ENCODE measurements at regions not wholly inside any gene's neighbourhood (a gene's known extent, or its start where the extent isn't known, plus 50 kb on each side); places are given as distances from the start of the nearest gene placed in this dataset.

DNA sequence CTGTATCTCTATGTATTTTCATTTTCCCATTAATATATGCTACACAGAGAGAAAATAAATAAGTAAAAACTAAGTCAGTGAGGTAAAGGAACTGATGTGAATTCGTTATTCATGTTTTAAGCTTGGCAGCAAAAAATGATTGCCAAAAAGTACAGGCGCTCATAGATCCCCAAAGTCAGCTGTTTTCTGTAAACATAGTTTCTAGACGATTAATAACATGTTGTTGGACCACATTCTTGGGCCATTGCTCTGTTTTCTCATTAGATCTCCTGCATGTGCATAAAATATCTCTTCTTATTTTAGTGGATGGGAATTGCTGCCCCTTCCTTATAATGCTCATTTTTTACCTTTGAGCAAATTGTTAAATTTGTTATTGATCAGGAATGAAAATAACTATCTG lies 215.2 kb downstream of the TLE1 start:
- intact Hi-C loops (cut with micrococcal nuclease; ENCODE audit: unreplicated experiment) (no loop called here), in situ Hi-C loops (cut with HindIII; ENCODE audit: low pct_unique_long_range_greater_than_20kb, low sequenced_read_pairs) (no loop called here)
- H3K9me3 ChIP-seq (ENCODE audit: control insufficient read depth, insufficient read depth, low read depth, low read length): no peaks in the 10 kb centered on the region
- no peaks in the 10 kb centered on the region for H3K4me1 ChIP-seq (ENCODE audit: control insufficient read depth, insufficient read depth, low read length)
- no peak for ATAC-seq
- ChIA-PET POLR2A (no interaction called here), CTCF (no interaction called here)
- no peaks in the 10 kb centered on the region for H3K27me3 ChIP-seq (ENCODE audit: control insufficient read depth, insufficient read depth, low read length)
- BruUV-seq (replicated peaks): no TSS peak
- TF ChIP-seq POLR2AphosphoS5 (IDR thresholded peaks at IDR 0.05; ENCODE audit: low read depth, low read length) (no peak), TCF7L2 (IDR thresholded peaks at IDR 0.05; ENCODE audit: low read depth, low read length) (no peak), SIN3A (IDR thresholded peaks at IDR 0.05; ENCODE audit: borderline replicate concordance, insufficient read depth, low read depth, low read length) (no peak)
- TF ChIP-seq, protein P1, sequence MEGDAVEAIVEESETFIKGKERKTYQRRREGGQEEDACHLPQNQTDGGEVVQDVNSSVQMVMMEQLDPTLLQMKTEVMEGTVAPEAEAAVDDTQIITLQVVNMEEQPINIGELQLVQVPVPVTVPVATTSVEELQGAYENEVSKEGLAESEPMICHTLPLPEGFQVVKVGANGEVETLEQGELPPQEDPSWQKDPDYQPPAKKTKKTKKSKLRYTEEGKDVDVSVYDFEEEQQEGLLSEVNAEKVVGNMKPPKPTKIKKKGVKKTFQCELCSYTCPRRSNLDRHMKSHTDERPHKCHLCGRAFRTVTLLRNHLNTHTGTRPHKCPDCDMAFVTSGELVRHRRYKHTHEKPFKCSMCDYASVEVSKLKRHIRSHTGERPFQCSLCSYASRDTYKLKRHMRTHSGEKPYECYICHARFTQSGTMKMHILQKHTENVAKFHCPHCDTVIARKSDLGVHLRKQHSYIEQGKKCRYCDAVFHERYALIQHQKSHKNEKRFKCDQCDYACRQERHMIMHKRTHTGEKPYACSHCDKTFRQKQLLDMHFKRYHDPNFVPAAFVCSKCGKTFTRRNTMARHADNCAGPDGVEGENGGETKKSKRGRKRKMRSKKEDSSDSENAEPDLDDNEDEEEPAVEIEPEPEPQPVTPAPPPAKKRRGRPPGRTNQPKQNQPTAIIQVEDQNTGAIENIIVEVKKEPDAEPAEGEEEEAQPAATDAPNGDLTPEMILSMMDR (IDR thresholded peaks at IDR 0.05): no peak
- TF ChIP-seq, protein P2, sequence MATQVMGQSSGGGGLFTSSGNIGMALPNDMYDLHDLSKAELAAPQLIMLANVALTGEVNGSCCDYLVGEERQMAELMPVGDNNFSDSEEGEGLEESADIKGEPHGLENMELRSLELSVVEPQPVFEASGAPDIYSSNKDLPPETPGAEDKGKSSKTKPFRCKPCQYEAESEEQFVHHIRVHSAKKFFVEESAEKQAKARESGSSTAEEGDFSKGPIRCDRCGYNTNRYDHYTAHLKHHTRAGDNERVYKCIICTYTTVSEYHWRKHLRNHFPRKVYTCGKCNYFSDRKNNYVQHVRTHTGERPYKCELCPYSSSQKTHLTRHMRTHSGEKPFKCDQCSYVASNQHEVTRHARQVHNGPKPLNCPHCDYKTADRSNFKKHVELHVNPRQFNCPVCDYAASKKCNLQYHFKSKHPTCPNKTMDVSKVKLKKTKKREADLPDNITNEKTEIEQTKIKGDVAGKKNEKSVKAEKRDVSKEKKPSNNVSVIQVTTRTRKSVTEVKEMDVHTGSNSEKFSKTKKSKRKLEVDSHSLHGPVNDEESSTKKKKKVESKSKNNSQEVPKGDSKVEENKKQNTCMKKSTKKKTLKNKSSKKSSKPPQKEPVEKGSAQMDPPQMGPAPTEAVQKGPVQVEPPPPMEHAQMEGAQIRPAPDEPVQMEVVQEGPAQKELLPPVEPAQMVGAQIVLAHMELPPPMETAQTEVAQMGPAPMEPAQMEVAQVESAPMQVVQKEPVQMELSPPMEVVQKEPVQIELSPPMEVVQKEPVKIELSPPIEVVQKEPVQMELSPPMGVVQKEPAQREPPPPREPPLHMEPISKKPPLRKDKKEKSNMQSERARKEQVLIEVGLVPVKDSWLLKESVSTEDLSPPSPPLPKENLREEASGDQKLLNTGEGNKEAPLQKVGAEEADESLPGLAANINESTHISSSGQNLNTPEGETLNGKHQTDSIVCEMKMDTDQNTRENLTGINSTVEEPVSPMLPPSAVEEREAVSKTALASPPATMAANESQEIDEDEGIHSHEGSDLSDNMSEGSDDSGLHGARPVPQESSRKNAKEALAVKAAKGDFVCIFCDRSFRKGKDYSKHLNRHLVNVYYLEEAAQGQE (IDR thresholded peaks at IDR 0.05; ENCODE audit: insufficient read depth in 1 of 2, low read depth in 2 of 2, low read length in 1 of 2): no peak
- no peaks in the 10 kb centered on the region for H3K36me3 ChIP-seq (ENCODE audit: control insufficient read depth, insufficient read depth, low read length)
- no peak overlapping the region for H3K4me3 ChIP-seq (ENCODE audit: low read depth in 2 of 2, low read length in 2 of 2)
- no peak overlapping the region for H3K27ac ChIP-seq (ENCODE audit: low read length)
- no peak for DNase-seq (ENCODE audit: low read depth, low spot score)

DNA sequence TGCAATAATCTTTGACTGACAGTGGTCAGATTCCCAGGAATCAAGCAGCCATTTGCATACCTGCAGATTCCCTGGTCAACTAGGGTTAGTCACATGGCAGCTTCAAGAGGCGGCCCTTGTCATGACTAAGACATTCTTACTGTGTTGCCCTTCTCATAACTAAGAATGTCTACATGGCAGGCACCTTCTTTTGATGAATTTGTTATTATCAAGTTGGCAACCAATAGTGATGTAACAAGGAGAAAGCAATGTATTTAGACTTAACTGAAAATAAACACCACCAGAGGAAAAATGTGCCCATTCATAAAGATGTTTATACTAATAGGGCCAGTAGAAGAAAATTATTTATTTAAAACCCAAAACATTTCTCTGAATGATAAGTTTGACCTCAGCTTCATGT lies 215.6 kb downstream of the TLE1 start:
- ChIA-PET CTCF (no interaction called here), POLR2A (no interaction called here)
- no peak for DNase-seq (ENCODE audit: low read depth, low spot score)
- in situ Hi-C loops (cut with HindIII; ENCODE audit: low pct_unique_long_range_greater_than_20kb, low sequenced_read_pairs): no loop called here
- BruUV-seq (replicated peaks): no TSS peak
- no peak for ATAC-seq
- no peak overlapping the region for H3K4me3 ChIP-seq (ENCODE audit: low read depth in 2 of 2, low read length in 2 of 2)
- no peaks in the 10 kb centered on the region for H3K27me3 ChIP-seq (ENCODE audit: control insufficient read depth, insufficient read depth, low read length)
- no peak overlapping the region for H3K27ac ChIP-seq (ENCODE audit: low read length)
- intact Hi-C loops (cut with micrococcal nuclease; ENCODE audit: unreplicated experiment): no loop called here
- no peaks in the 10 kb centered on the region for H3K9me3 ChIP-seq (ENCODE audit: control insufficient read depth, insufficient read depth, low read depth, low read length)
- H3K36me3 ChIP-seq (ENCODE audit: control insufficient read depth, insufficient read depth, low read length): no peaks in the 10 kb centered on the region
- no peaks in the 10 kb centered on the region for H3K4me1 ChIP-seq (ENCODE audit: control insufficient read depth, insufficient read depth, low read length)
- TF ChIP-seq SIN3A (IDR thresholded peaks at IDR 0.05; ENCODE audit: borderline replicate concordance, insufficient read depth, low read depth, low read length): no peak
- TF ChIP-seq, protein P1 (IDR thresholded peaks at IDR 0.05): no peak
- no peak for TF ChIP-seq TCF7L2 (IDR thresholded peaks at IDR 0.05; ENCODE audit: low read depth, low read length)

DNA sequence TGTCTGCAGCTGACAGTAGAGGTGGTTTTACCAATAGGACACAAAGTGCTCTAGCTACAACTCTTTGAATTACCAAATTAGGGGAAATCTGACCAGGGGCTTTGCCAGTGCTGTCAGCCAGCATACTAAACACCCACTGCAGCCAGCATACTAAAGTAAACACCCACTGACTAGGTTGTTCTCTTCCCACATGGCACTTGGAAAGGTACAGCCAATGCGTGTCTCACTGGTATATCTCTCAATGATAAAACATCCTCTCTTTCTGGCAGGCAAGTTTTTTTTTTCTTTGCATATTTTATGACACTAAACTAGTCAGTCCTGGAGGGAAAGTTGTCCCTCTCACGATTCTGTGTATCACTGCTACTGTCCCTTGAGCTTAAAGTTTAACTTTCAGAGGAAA lies 216.1 kb downstream of the TLE1 start:
- Histone ChIP-seq H3K9me3 (ENCODE audit: control insufficient read depth, insufficient read depth, low read depth, low read length) (no peaks in the 10 kb centered on the region), H3K36me3 (ENCODE audit: control insufficient read depth, insufficient read depth, low read length) (no peaks in the 10 kb centered on the region), H3K27me3 (ENCODE audit: control insufficient read depth, insufficient read depth, low read length) (no peaks in the 10 kb centered on the region), H3K27ac (ENCODE audit: low read length) (no peak overlapping the region), H3K4me3 (ENCODE audit: low read depth in 2 of 2, low read length in 2 of 2) (no peak overlapping the region), H3K4me1 (ENCODE audit: control insufficient read depth, insufficient read depth, low read length) (no peaks in the 10 kb centered on the region)
- ChIA-PET CTCF (no interaction called here), POLR2A (no interaction called here)
- intact Hi-C loops (cut with micrococcal nuclease; ENCODE audit: unreplicated experiment): no loop called here
- TF ChIP-seq, protein P1 (IDR thresholded peaks at IDR 0.05): no peak
- TF ChIP-seq TCF7L2 (IDR thresholded peaks at IDR 0.05; ENCODE audit: low read depth, low read length) (no peak), SIN3A (IDR thresholded peaks at IDR 0.05; ENCODE audit: borderline replicate concordance, insufficient read depth, low read depth, low read length) (no peak), POLR2AphosphoS5 (IDR thresholded peaks at IDR 0.05; ENCODE audit: low read depth, low read length) (no peak)
- TF ChIP-seq, protein P2 (IDR thresholded peaks at IDR 0.05; ENCODE audit: insufficient read depth in 1 of 2, low read depth in 2 of 2, low read length in 1 of 2): no peak
- no peak for ATAC-seq
- in situ Hi-C loops (cut with HindIII; ENCODE audit: low pct_unique_long_range_greater_than_20kb, low sequenced_read_pairs): no loop called here
- no TSS peak for BruUV-seq (replicated peaks)
- no peak for DNase-seq (ENCODE audit: low read depth, low spot score)

Data from Panc1 (cell line).